Activated CD4-positive, alpha-beta memory T cell treated with anti-CD3 and anti-CD28 coated beads, Interleukin-2, amount 10 ng/mL, durations not matched to agents 7 days and 5 days (primary cell): ENCODE measurements at regions not wholly inside any gene's neighbourhood (a gene's known extent, or its start where the extent isn't known, plus 50 kb on each side); places are given as distances from the start of the nearest gene placed in this dataset.

ENCODE experiments used
- CTCF ChIA-PET: fragments of 350-600 bp; sonication (Branson Sonifier 250); formaldehyde crosslinking; loops from one replicate; lab custom pipeline; 2021; ENCODE audit warnings: antibody characterized with exemption, inconsistent platforms; lab: Charles Lee
- POLR2A ChIA-PET: fragments of 350-600 bp; sonication (Branson Sonifier 250); formaldehyde crosslinking; loops from one replicate; lab custom pipeline; 2021; ENCODE audit warnings: antibody characterized with exemption; lab: Charles Lee
- DNase-seq: peaks from one replicate; pipeline ENCODE4 v3.0.0-alpha.2; 2020
- H3K27ac Mint-ChIP-seq: one replicate; pipeline ENCODE4 v1.8.0; 2021; ENCODE audit warnings: mild to moderate bottlenecking, mixed read lengths
- H3K27me3 Mint-ChIP-seq: one replicate; pipeline ENCODE4 v1.8.0; 2021; ENCODE audit warnings: mixed read lengths
- H3K36me3 Mint-ChIP-seq: one replicate; pipeline ENCODE4 v1.8.0; 2021; ENCODE audit warnings: low read depth, mixed read lengths
- H3K4me1 Mint-ChIP-seq: one replicate; pipeline ENCODE4 v1.8.0; 2021; ENCODE audit warnings: mixed read lengths
- H3K4me3 Mint-ChIP-seq: one replicate; pipeline ENCODE4 v1.8.0; 2021; ENCODE audit warnings: mild to moderate bottlenecking, mixed read lengths
- H3K9me3 Mint-ChIP-seq: one replicate; pipeline ENCODE4 v1.8.0; 2021; ENCODE audit warnings: mixed read lengths

DNA sequence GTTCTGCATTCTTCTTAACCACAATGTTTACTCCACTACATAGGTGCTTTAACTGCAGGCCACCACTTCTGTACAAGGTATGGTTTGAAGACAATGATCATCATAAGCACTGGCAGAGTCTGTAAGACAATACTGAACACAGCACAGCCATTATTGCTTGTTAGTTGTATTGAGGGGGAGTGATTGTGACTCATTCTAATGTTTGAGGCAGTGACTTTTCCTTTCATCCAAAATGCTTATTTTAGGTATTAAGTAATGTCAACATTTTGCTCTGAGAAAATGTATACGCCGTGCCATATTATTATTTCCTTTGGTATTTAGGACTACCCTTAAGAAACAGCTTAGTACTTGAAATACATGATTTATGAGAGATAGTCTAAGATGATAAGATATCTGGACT lies 618.2 kb upstream of the ZNF717 start:
- POLR2A ChIA-PET, result no interaction called here
- CTCF ChIA-PET, result no interaction called here
- no peak overlapping the region for H3K27ac Mint-ChIP-seq

DNA sequence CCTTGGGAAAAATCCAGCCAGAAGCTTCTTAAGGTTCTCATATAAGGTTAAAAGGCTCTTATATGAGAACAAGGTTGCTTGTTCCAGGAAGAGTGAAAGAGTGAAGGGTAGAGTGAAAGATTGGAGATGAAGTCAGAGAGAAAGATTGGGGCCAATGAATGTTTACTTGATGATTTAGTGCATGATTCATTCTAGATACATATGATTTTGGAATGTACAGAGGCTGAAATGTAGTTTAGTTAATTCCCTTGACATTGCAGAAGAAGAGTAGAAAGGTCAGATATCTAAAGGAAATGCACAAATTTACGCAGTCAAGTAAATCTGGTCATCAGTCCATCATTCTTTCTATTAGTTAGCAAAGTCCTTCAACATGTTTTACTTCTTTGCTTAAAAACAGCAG lies 619.8 kb upstream of the ZNF717 start:
- H3K9me3 Mint-ChIP-seq, result peaks cover 11% of the 10 kb centered on the region
- ChIA-PET CTCF (no interaction called here), POLR2A (no interaction called here)
- H3K4me1 Mint-ChIP-seq, result no peaks in the 10 kb centered on the region
- no peak for DNase-seq
- no peaks in the 10 kb centered on the region for H3K36me3 Mint-ChIP-seq
- no peak overlapping the region for H3K4me3 Mint-ChIP-seq
- no peaks in the 10 kb centered on the region for H3K27me3 Mint-ChIP-seq
- no peak overlapping the region for H3K27ac Mint-ChIP-seq

More for the DNA sequence above, 618.2 kb upstream of the ZNF717 start:
- H3K4me3 Mint-ChIP-seq, result no peak overlapping the region
- H3K9me3 Mint-ChIP-seq, result peaks cover 11% of the 10 kb centered on the region
- no peaks in the 10 kb centered on the region for H3K4me1 Mint-ChIP-seq
- no peak for DNase-seq
- H3K36me3 Mint-ChIP-seq, result no peaks in the 10 kb centered on the region
- no peaks in the 10 kb centered on the region for H3K27me3 Mint-ChIP-seq

DNA sequence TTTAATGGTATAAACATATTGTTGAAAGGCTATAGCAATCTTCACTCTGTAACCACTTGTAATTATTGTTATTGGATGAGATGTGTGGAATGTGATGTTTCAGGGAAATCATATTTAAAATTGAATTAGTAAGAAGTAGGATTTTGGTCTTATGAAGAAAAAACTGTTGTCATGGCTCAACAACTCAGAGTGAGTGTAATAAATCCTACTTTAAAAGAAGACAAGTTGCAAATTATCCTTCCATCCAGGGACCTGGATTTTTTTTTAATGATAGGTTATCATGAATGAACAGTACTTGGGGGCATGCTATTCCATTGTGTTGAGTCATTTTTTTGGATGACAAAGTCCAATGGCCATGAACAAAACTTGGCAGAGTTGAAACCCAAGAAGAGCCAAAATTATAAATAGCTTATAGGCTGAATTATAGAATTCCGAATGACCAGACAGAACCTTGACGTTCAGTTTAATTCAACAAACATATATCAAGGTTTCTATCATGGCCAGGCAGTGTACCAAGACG lies 625.5 kb upstream of the ZNF717 start:
- no peaks in the 10 kb centered on the region for H3K27me3 Mint-ChIP-seq
- no peak overlapping the region for H3K27ac Mint-ChIP-seq
- POLR2A ChIA-PET, result no interaction called here
- no peak for DNase-seq
- CTCF ChIA-PET, result no interaction called here
- peaks cover 13% of the 10 kb centered on the region for H3K9me3 Mint-ChIP-seq
- no peak overlapping the region for H3K4me3 Mint-ChIP-seq
- no peaks in the 10 kb centered on the region for H3K36me3 Mint-ChIP-seq
- H3K4me1 Mint-ChIP-seq, result no peaks in the 10 kb centered on the region

DNA sequence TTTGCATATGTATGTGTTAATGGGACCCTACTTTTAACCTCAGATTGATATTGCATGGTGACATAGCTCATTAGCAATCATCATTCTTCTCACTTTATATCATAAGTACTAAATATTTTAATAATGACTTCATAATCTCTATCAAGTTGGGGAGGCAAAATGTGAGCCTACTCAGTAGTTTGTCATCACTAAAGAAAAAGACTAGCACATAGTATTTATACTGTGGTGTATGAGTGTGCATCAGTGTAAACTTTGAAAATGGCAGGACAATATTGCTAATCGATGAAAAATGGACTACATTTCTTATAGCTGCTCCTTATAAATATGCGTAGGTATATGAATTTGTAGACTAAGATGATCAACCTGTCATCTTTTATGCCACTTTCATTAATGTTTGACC lies 624.5 kb upstream of the ROBO2 start:
- no peak for DNase-seq
- H3K27ac Mint-ChIP-seq, result no peak overlapping the region
- no peaks in the 10 kb centered on the region for H3K27me3 Mint-ChIP-seq
- no peak overlapping the region for H3K4me3 Mint-ChIP-seq
- no peaks in the 10 kb centered on the region for H3K4me1 Mint-ChIP-seq
- H3K36me3 Mint-ChIP-seq, result no peaks in the 10 kb centered on the region
- POLR2A ChIA-PET, result no interaction called here
- CTCF ChIA-PET, result no interaction called here
- H3K9me3 Mint-ChIP-seq, result peaks cover 14% of the 10 kb centered on the region

DNA sequence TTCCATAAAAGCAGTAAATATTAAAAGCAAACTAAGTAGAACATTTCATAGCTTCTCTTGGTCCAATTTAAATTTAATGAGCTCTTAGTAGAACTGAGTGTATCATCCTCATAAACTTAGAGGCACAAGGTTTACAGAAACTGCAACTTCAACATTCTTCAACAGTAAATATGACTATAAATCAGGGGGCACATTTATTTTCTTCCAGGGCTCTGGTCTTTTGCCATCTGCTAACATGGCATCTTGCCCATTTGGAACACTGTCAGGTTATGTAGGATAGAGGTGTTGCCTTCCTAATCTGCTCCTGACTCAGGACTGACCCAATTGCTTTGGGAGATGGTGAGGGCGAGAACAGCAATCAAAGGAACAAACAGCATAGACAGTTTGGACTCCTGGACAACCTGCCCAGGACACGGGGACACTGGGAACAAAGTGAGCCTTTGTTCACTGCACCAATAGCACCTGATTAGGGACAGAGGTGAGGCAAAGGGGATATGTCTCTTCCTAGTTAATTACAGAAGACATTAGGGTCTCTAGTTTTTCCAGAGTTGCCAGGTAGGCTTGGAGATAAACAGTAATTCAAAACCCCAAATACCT lies 610.2 kb upstream of the ROBO2 start:
- POLR2A ChIA-PET, result no interaction called here

DNA sequence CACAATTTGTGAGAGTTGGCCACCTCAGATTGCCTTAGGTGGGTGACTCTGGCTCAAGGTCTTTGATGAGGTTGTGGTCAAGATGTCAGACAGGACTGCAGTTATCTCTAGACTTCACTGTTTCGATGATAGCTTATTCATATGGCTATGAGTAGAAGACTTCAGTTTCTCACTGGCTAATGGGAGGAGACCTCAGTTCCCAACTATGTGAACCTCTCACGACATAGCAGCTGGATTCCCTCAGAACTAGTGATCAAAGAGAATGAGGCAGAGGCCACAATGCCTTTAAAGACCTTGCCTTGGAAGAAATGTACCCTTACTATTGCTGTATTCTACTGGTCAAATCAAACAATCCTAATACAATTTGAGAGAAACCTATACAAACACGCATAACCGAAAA lies 607.5 kb upstream of the ROBO2 start:
- no peaks in the 10 kb centered on the region for H3K36me3 Mint-ChIP-seq
- CTCF ChIA-PET, result no interaction called here
- no peaks in the 10 kb centered on the region for H3K4me1 Mint-ChIP-seq
- no peak overlapping the region for H3K4me3 Mint-ChIP-seq
- no peak overlapping the region for H3K27ac Mint-ChIP-seq
- POLR2A ChIA-PET, result no interaction called here
- DNase-seq, result no peak
- peaks cover 9% of the 10 kb centered on the region for H3K9me3 Mint-ChIP-seq
- H3K27me3 Mint-ChIP-seq, result no peaks in the 10 kb centered on the region

More for the DNA sequence above, 610.2 kb upstream of the ROBO2 start:
- no peaks in the 10 kb centered on the region for H3K4me1 Mint-ChIP-seq
- H3K27ac Mint-ChIP-seq, result no peak overlapping the region
- H3K36me3 Mint-ChIP-seq, result no peaks in the 10 kb centered on the region
- no peak overlapping the region for H3K4me3 Mint-ChIP-seq
- CTCF ChIA-PET, result no interaction called here
- peaks cover 12% of the 10 kb centered on the region for H3K9me3 Mint-ChIP-seq
- H3K27me3 Mint-ChIP-seq, result no peaks in the 10 kb centered on the region
- no peak for DNase-seq

DNA sequence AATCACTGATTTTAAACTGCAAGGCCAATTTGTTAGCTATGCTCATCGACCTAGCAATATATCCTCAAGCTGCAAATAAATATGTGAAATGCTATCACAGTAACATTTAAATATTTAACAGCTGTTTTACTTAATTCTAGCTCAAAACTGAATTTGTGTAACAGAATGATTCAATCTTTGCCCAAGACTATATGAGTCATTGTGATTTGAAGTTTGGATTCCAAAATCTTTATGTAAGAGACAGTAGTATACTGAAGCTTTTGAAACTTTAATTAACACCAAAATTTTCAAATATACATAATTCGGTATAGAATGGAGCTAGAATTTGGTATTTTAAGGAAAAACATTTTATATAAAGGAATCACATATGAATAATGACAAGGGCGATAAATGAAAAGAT lies 603.0 kb upstream of the ROBO2 start:
- no peaks in the 10 kb centered on the region for H3K36me3 Mint-ChIP-seq
- H3K4me3 Mint-ChIP-seq, result no peak overlapping the region
- no peaks in the 10 kb centered on the region for H3K27me3 Mint-ChIP-seq
- H3K4me1 Mint-ChIP-seq, result no peaks in the 10 kb centered on the region
- no peak for DNase-seq
- POLR2A ChIA-PET, result no interaction called here
- no peak overlapping the region for H3K27ac Mint-ChIP-seq
- peaks cover 11% of the 10 kb centered on the region for H3K9me3 Mint-ChIP-seq
- CTCF ChIA-PET, result no interaction called here

DNA sequence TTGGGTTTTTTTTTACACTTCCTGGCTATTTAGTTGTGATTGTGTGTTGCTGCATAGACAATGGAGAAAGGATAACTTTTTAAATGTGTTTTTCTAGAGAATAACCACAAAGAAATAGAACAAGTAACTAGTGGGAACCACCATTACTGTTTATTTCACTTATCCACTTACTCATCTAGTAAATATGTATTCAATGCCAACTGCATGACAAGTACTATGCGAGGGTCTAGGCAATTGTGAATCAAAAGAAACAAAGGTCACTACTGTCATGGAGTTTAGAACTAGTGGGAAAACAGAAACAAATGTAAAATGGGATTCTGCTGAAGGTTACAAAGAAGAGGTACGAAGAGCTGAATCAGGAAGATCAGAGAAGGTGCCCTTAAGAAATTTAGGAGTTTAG lies 600.9 kb upstream of the ROBO2 start:
- Mint-ChIP-seq H3K27me3 (no peaks in the 10 kb centered on the region), H3K4me3 (no peak overlapping the region), H3K4me1 (no peaks in the 10 kb centered on the region), H3K27ac (no peak overlapping the region), H3K36me3 (no peaks in the 10 kb centered on the region), H3K9me3 (peaks cover 8% of the 10 kb centered on the region)
- ChIA-PET POLR2A (no interaction called here), CTCF (no interaction called here)
- DNase-seq, result no peak

DNA sequence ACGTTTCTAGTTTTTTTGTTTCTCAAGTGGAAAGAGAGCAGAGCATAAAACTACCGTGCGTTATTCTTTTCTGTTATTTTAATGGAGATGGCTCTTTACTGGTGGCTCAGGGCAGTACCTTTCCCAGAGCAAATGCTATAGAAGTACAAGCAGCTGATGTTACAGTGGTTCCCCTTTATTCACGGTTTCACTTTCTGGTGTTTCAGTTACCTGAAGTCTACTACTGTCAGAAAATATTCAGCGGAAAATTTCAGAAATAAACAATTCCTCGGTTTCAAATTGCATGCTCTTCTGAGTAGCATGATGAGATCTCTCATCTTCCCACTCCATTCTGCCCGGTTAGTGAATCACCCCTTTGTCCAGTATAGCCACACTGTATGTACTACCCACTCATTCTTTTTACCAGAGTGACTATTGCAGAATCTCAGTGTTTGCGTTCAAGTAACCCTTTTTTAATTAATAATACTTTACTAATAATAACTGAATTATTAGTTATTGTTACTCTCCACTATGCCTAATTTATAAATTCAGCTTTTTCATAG lies 597.5 kb upstream of the ROBO2 start:
- POLR2A ChIA-PET, result no interaction called here
- H3K4me1 Mint-ChIP-seq, result no peaks in the 10 kb centered on the region

DNA sequence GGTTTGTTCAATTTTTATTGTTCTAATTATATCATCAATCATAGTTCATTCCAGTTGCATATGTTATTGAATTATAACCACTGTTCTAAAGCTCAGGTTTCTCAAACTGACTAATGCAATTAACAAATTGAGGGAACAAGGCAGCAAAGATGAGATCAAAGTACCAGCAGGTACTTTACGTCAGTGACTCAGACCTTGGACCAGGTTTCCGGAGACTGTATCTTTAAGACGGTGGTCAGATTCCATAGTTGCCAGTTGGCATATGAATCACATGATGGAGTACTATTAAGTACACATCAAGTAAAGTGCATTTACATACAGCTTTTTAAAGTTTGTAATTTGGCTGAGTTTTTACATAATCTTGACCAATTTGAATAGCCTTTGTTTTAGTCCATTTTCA lies 583.6 kb upstream of the ROBO2 start:
- ChIA-PET CTCF (no interaction called here), POLR2A (no interaction called here)
- H3K27ac Mint-ChIP-seq, result no peak overlapping the region
- H3K9me3 Mint-ChIP-seq, result peaks cover 12% of the 10 kb centered on the region
- no peaks in the 10 kb centered on the region for H3K36me3 Mint-ChIP-seq
- H3K4me3 Mint-ChIP-seq, result no peak overlapping the region
- H3K27me3 Mint-ChIP-seq, result no peaks in the 10 kb centered on the region
- no peak for DNase-seq
- no peaks in the 10 kb centered on the region for H3K4me1 Mint-ChIP-seq

More for the DNA sequence above, 597.5 kb upstream of the ROBO2 start:
- no peaks in the 10 kb centered on the region for H3K36me3 Mint-ChIP-seq
- H3K4me3 Mint-ChIP-seq, result no peak overlapping the region
- no peak overlapping the region for H3K27ac Mint-ChIP-seq
- DNase-seq, result no peak
- H3K27me3 Mint-ChIP-seq, result no peaks in the 10 kb centered on the region
- CTCF ChIA-PET, result no interaction called here
- H3K9me3 Mint-ChIP-seq, result peaks cover 5% of the 10 kb centered on the region

DNA sequence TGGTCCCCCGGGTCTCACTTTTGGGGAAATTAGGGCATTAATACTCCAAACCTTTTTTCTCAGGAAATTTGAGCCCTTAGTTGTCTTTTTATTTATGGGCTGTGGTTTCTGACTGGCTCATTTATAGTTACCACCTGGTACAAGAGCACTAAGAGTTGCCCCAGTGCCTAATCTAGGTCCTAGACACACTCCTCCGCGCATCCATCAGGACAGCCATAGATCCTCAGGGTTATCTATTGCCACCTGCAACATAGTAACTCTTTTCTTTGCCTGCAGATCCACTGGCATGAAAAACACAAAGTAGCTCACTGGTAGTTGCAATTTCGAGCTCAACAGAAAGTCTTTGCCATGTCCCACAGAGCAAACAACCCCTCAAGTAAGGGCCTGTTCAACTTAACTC lies 576.4 kb upstream of the ROBO2 start:
- Mint-ChIP-seq H3K4me1 (no peaks in the 10 kb centered on the region), H3K36me3 (no peaks in the 10 kb centered on the region), H3K9me3 (peaks cover 6% of the 10 kb centered on the region), H3K27me3 (no peaks in the 10 kb centered on the region), H3K27ac (no peak overlapping the region), H3K4me3 (no peak overlapping the region)
- no peak for DNase-seq
- ChIA-PET CTCF (no interaction called here), POLR2A (no interaction called here)

DNA sequence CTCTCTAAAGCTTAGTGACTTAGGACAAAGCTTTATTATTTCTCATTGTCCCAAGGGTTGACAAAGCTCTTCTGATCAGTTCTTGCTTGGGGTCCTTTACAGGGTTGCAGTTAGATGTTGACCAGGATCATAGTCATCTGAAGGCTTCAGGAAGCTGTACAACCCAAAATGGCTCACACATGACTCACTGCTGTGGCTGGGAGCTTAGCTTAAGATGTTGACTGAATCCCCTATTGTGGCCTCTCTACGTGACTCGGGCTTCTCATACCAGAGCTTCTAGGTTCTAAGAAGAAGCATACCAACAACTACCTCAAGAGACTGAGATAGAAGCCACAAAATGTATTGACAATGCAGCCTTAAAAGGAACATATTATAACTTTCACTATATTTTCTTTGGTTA lies 569.6 kb upstream of the ROBO2 start:
- CTCF ChIA-PET, result no interaction called here

DNA sequence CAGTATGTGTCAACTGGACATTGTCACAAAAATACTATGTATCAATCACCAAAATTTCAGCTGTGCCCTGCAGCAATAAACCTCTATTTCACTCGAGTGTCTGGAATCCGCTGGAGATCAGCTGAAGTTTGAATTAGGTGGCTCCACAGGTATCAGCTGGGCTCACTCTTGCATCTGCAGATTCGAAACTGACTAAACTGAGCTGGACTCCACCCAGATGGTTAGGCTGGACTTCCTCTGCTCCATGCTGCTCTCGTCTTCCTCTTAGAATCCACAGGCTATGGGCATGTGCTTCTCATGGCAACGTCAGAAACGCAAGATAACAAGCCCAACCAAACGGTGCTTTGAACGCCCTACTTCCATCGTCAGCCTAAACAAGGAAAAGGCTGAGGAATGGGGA lies 565.3 kb upstream of the ROBO2 start:
- Mint-ChIP-seq H3K27me3 (no peaks in the 10 kb centered on the region), H3K27ac (no peak overlapping the region), H3K4me3 (no peak overlapping the region), H3K9me3 (peaks cover 18% of the 10 kb centered on the region), H3K4me1 (no peaks in the 10 kb centered on the region), H3K36me3 (no peaks in the 10 kb centered on the region)
- ChIA-PET CTCF (no interaction called here), POLR2A (no interaction called here)
- DNase-seq, result no peak

More for the DNA sequence above, 569.6 kb upstream of the ROBO2 start:
- H3K9me3 Mint-ChIP-seq, result peaks cover 13% of the 10 kb centered on the region
- DNase-seq, result no peak
- POLR2A ChIA-PET, result no interaction called here
- H3K4me1 Mint-ChIP-seq, result no peaks in the 10 kb centered on the region
- H3K27ac Mint-ChIP-seq, result no peak overlapping the region
- H3K36me3 Mint-ChIP-seq, result no peaks in the 10 kb centered on the region
- no peak overlapping the region for H3K4me3 Mint-ChIP-seq
- no peaks in the 10 kb centered on the region for H3K27me3 Mint-ChIP-seq

DNA sequence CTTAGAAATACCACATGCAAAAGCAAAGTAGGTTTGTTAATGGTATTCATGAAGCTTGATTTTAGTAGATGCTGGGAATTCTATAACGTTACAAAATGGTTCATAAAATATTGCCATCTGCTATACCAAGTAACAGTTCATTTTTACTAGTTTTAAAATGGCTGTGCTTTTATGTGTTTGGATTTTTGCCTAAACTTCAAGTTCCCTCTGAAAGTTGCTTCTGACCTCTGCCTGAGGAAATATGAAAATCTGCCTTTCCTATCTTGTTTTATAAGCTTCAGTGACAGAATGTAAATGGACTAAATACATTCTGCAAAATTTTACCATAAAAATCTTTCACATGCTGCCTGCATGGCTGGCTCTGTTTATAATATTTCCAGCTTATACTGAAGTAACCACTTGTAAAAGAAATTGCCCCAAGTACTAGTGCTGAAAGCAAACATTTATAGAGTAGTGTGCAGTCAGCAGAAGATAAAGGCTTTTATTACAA lies 560.7 kb upstream of the ROBO2 start:
- H3K36me3 Mint-ChIP-seq, result no peaks in the 10 kb centered on the region
- no peak for DNase-seq
- no peaks in the 10 kb centered on the region for H3K27me3 Mint-ChIP-seq
- CTCF ChIA-PET, result no interaction called here
- H3K9me3 Mint-ChIP-seq, result peaks cover 15% of the 10 kb centered on the region
- POLR2A ChIA-PET, result no interaction called here
- no peak overlapping the region for H3K4me3 Mint-ChIP-seq
- H3K27ac Mint-ChIP-seq, result no peak overlapping the region
- H3K4me1 Mint-ChIP-seq, result no peaks in the 10 kb centered on the region
